ENCODE measurements at regions not wholly inside any gene's neighbourhood (a gene's known extent, or its start where the extent isn't known, plus 50 kb on each side); places are given as distances from the start of the nearest gene placed in this dataset.

DNA sequence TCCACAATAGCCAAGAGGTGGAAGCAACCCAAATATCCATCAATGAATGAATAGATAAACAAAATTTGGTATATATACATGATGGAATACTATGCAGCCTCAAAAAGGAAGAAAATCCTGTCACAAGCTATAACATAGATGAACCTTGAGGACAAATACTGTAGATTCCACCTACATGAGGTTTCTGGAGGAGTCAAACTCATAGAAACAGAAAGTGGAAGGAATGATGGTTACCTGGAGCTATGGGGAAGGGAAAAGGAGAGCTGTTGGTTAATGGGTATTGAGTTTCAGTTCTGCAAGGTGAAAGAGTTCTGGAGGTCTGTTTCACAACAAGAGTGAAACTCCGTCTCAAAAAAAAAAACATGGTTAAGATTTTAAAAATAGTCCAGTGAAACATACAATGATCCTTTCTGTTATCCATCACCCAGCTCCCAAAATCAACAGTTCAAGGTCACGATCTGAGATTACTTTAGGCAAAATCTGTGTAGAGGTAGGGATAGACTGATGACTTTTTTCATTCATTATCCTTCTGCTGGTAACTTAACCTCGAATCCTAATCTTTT lies 80.8 kb upstream of the HNRNPU start:
- Histone ChIP-seq H3K9me3 (ENCODE audit: severe bottlenecking) (no peaks in the 10 kb centered on the region), H3K27me3 (ENCODE audit: insufficient read depth, poor library complexity, severe bottlenecking) (no peaks in the 10 kb centered on the region)

DNA sequence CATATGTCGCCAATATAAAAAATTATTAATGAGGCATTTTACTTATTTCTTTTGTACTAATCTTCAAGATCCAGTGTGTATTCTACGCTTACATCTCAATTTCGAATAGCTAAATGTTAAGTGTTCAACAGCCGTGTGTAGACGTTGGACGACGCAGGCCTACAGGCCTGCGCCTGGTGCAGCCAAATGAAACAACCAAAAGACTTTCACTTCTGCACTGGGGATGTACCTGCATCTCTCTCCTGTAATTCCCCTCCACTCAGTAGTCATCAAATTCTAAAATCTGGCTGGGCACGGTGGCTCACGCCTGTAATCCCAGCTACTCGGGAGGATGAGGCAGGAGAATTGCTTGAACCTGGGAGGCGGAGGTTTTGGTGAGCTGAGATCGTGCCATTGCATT lies 76.8 kb upstream of the HNRNPU start:
- Histone ChIP-seq H3K27me3 (ENCODE audit: insufficient read depth, poor library complexity, severe bottlenecking) (no peaks in the 10 kb centered on the region), H3K4me1 (ENCODE audit: insufficient read depth, poor library complexity, severe bottlenecking) (no peaks in the 10 kb centered on the region), H3K27ac (ENCODE audit: poor library complexity, severe bottlenecking) (no peak overlapping the region), H3K4me3 (ENCODE audit: severe bottlenecking) (no peak overlapping the region), H3K9me3 (ENCODE audit: severe bottlenecking) (no peaks in the 10 kb centered on the region), H3K36me3 (ENCODE audit: low read depth) (no peaks in the 10 kb centered on the region)
- ATAC-seq (ENCODE audit: low read depth) = no peak
- TF ChIP-seq, protein P1, sequence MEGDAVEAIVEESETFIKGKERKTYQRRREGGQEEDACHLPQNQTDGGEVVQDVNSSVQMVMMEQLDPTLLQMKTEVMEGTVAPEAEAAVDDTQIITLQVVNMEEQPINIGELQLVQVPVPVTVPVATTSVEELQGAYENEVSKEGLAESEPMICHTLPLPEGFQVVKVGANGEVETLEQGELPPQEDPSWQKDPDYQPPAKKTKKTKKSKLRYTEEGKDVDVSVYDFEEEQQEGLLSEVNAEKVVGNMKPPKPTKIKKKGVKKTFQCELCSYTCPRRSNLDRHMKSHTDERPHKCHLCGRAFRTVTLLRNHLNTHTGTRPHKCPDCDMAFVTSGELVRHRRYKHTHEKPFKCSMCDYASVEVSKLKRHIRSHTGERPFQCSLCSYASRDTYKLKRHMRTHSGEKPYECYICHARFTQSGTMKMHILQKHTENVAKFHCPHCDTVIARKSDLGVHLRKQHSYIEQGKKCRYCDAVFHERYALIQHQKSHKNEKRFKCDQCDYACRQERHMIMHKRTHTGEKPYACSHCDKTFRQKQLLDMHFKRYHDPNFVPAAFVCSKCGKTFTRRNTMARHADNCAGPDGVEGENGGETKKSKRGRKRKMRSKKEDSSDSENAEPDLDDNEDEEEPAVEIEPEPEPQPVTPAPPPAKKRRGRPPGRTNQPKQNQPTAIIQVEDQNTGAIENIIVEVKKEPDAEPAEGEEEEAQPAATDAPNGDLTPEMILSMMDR (IDR thresholded peaks at IDR 0.05; ENCODE audit: poor library complexity, severe bottlenecking) = no peak
- DNase-seq (ENCODE audit: low spot score) = no peak

More for the DNA sequence above, 80.8 kb upstream of the HNRNPU start:
- no peaks in the 10 kb centered on the region for H3K4me1 ChIP-seq (ENCODE audit: insufficient read depth, poor library complexity, severe bottlenecking)
- TF ChIP-seq, protein P1 (IDR thresholded peaks at IDR 0.05; ENCODE audit: poor library complexity, severe bottlenecking) = no peak
- DNase-seq (ENCODE audit: low spot score) = no peak
- no peak overlapping the region for H3K27ac ChIP-seq (ENCODE audit: poor library complexity, severe bottlenecking)
- ATAC-seq (ENCODE audit: low read depth) = no peak
- no peak overlapping the region for H3K4me3 ChIP-seq (ENCODE audit: severe bottlenecking)
- H3K36me3 ChIP-seq (ENCODE audit: low read depth) = no peaks in the 10 kb centered on the region

DNA sequence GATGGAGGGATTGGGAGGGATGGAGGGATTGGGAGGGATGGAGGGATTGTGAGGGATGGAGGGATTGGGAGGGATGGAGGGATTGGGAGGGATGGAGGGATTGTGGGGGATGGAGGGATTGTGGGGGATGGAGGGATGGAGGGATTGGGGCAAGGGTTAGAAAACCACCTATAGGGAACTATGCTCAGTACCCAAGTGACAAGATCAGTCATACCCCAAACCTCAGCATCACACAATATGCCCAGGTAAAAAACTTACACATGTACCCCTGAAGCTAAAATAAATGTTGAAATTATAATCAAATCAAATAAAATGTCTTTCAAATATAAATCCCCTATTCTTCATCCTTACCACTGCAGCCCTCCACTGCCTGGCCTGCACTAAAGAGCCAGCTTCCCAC lies 72.8 kb upstream of the HNRNPU start:
- Histone ChIP-seq H3K9me3 (ENCODE audit: severe bottlenecking) (no peaks in the 10 kb centered on the region), H3K27ac (ENCODE audit: poor library complexity, severe bottlenecking) (no peak overlapping the region), H3K27me3 (ENCODE audit: insufficient read depth, poor library complexity, severe bottlenecking) (no peaks in the 10 kb centered on the region), H3K36me3 (ENCODE audit: low read depth) (no peaks in the 10 kb centered on the region), H3K4me3 (ENCODE audit: severe bottlenecking) (no peak overlapping the region), H3K4me1 (ENCODE audit: insufficient read depth, poor library complexity, severe bottlenecking) (no peaks in the 10 kb centered on the region)
- DNase-seq (ENCODE audit: low spot score) (no peak), ATAC-seq (ENCODE audit: low read depth) (no peak)
- TF ChIP-seq, protein P1 (IDR thresholded peaks at IDR 0.05; ENCODE audit: poor library complexity, severe bottlenecking) = no peak

DNA sequence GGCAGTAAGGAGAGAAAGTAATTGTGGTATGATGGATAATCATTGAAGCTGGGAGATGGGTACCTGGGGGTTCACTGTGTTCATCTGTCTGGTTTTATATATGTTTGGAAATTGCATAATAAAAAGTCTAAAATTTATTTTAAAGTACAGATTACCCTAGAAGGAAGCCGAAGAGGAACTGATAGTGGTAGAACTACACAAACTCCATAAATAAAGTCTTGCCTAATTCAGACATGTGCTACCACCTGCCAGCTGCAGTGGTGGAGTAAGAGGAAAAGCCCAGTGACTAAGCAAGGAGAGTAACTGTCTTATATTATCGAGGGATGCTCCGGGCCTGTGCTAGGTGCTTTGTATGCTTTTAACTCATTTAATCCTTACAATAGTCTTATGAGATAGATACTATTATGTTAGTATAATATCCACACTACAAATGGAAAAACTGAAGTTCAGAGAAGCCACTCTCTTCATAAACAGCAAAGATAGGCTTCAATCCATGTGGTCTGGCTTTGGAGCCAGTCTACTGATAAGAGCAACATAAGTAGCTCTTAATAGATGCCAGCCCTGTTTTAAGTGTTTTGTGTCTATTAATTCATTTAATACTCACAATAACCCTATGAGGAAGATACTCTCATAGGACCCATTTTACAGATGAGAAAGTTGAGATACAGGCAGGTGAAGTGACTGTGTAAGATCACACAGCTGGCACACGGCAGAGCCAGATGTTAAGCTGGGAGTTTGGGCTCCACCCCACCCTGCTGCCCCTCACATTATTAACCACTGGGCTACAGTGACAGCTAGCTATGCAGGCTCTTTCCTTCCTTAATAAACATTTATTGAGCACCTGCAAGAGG lies 56.8 kb upstream of the HNRNPU start:
- Histone ChIP-seq H3K27ac (ENCODE audit: poor library complexity, severe bottlenecking) (no peak overlapping the region), H3K27me3 (ENCODE audit: insufficient read depth, poor library complexity, severe bottlenecking) (peaks cover 3% of the 10 kb centered on the region), H3K4me1 (ENCODE audit: insufficient read depth, poor library complexity, severe bottlenecking) (no peaks in the 10 kb centered on the region), H3K9me3 (ENCODE audit: severe bottlenecking) (no peaks in the 10 kb centered on the region), H3K4me3 (ENCODE audit: severe bottlenecking) (no peak overlapping the region), H3K36me3 (ENCODE audit: low read depth) (no peaks in the 10 kb centered on the region)
- DNase-seq (ENCODE audit: low spot score) (no peak), ATAC-seq (ENCODE audit: low read depth) (no peak)
- TF ChIP-seq, protein P1 (IDR thresholded peaks at IDR 0.05; ENCODE audit: poor library complexity, severe bottlenecking) = no peak

Measured in RWPE2 (cell line).